Esophagus muscularis mucosa (tissue), 4 donors: ENCODE measurements at regions not wholly inside any gene's neighbourhood (a gene's known extent, or its start where the extent isn't known, plus 50 kb on each side); places are given as distances from the start of the nearest gene placed in this dataset.

Source experiments
- CTCF ChIP-seq, 3 experiments: fragments of 200-600 bp in 2 of 3; fragments of 450-650 bp in 1 of 3; sonication (generic) in 2 of 3; IDR thresholded peaks; one replicate each; pipeline ENCODE4 v1.5.1; 2017 to 2019; ENCODE audit warnings: antibody characterized with exemption in 3 of 3, mild to moderate bottlenecking in 2 of 3, moderate library complexity in 1 of 3
- EP300 ChIP-seq: sonication (generic); formaldehyde crosslinking; IDR thresholded peaks from one replicate; pipeline ENCODE4 v1.6.1; 2017; ENCODE audit warnings: antibody characterized with exemption
- POLR2A ChIP-seq: fragments of 450-650 bp; IDR thresholded peaks from one replicate; pipeline ENCODE4 v1.6.1; 2017; ENCODE audit warnings: antibody characterized with exemption, moderate library complexity, mild to moderate bottlenecking, low read depth
- POLR2AphosphoS5 ChIP-seq, 2 donors: sonication (generic); formaldehyde crosslinking; IDR thresholded peaks; one replicate each; pipeline ENCODE4 v1.6.1; 2017; ENCODE audit warnings: antibody characterized with exemption in 2 of 2

- no peak for TF ChIP-seq POLR2AphosphoS5 (IDR thresholded peaks at IDR 0.05)
- no peak for TF ChIP-seq CTCF (IDR thresholded peaks at IDR 0.05)
- no peak for TF ChIP-seq POLR2A
- no peak for TF ChIP-seq EP300
Observed at GRCh38 chr9:75658301-75658905, 232.1 kb upstream of the PCSK5 start.
